Astrocyte (in vitro differentiated cells and primary cell): ENCODE measurements at regions not wholly inside any gene's neighbourhood (a gene's known extent, or its start where the extent isn't known, plus 50 kb on each side); places are given as distances from the start of the nearest gene placed in this dataset.

ENCODE experiments used
- DNase-seq: peaks from one replicate; pipeline ENCODE4 v3.0.0-alpha.2; 2010; ENCODE audit warnings: low read depth
- FAIRE-seq: peaks from 2 replicates; lab custom pipeline; 2011; peaks lifted over from hg19 to GRCh38; lab: Jason Lieb, UNC
- H2AFZ ChIP-seq: 2 replicates; pipeline ENCODE4 v1.6.0; 2012; ENCODE audit warnings: low read depth, low read length, inconsistent platforms
- H3K27ac ChIP-seq: 2 replicates; pipeline ENCODE4 v1.5.1; 2011; ENCODE audit warnings: low read depth, low read length, inconsistent platforms
- H3K27me3 ChIP-seq: 2 replicates; pipeline ENCODE4 v1.6.0; 2011; ENCODE audit warnings: low read length, inconsistent platforms; ENCODE audit not compliant: insufficient read depth
- H3K36me3 ChIP-seq: 2 replicates; pipeline ENCODE4 v1.5.1; 2011; ENCODE audit warnings: low read length, inconsistent platforms; ENCODE audit not compliant: insufficient read depth
- H3K4me1 ChIP-seq: 2 replicates; pipeline ENCODE4 v1.5.1; 2011; ENCODE audit warnings: low read length, inconsistent platforms; ENCODE audit not compliant: insufficient read depth
- H3K4me2 ChIP-seq: 2 replicates; pipeline ENCODE4 v1.6.0; 2012; ENCODE audit warnings: low read length, inconsistent platforms
- H3K4me3 ChIP-seq: 2 replicates; pipeline ENCODE4 v1.5.1; 2011; ENCODE audit warnings: low read depth, mild to moderate bottlenecking, low read length, inconsistent platforms; ENCODE audit not compliant: insufficient read depth
- H3K79me2 ChIP-seq: 2 replicates; pipeline ENCODE4 v1.6.0; 2012; ENCODE audit warnings: mild to moderate bottlenecking, low read length, inconsistent platforms; ENCODE audit not compliant: insufficient read depth
- H3K9ac ChIP-seq: 2 replicates; pipeline ENCODE4 v1.6.0; 2012; ENCODE audit warnings: mild to moderate bottlenecking, low read length, inconsistent platforms
- H3K9me3 ChIP-seq: 2 replicates; pipeline ENCODE4 v1.5.1; 2012; ENCODE audit warnings: low read depth, mild to moderate bottlenecking, low read length, inconsistent platforms; ENCODE audit not compliant: insufficient read depth
- H4K20me1 ChIP-seq: 2 replicates; pipeline ENCODE4 v1.6.0; 2012; ENCODE audit warnings: low read length, inconsistent platforms; ENCODE audit not compliant: insufficient read depth
- H3K27ac Mint-ChIP-seq: one replicate; pipeline ENCODE4 v1.8.0; 2021; ENCODE audit warnings: mild to moderate bottlenecking, mixed read lengths; ENCODE audit not compliant: unreplicated experiment
- H3K27me3 Mint-ChIP-seq: one replicate; pipeline ENCODE4 v1.8.0; 2021; ENCODE audit warnings: low read depth, mixed read lengths; ENCODE audit not compliant: unreplicated experiment
- H3K36me3 Mint-ChIP-seq: one replicate; pipeline ENCODE4 v1.8.0; 2021; ENCODE audit warnings: low read depth, mixed read lengths; ENCODE audit not compliant: unreplicated experiment
- H3K4me1 Mint-ChIP-seq: one replicate; pipeline ENCODE4 v1.8.0; 2021; ENCODE audit warnings: low read depth, mixed read lengths; ENCODE audit not compliant: unreplicated experiment
- H3K4me3 Mint-ChIP-seq: one replicate; pipeline ENCODE4 v1.8.0; 2021; ENCODE audit warnings: mild to moderate bottlenecking, moderate library complexity, mixed read lengths; ENCODE audit not compliant: unreplicated experiment
- H3K9me3 Mint-ChIP-seq: one replicate; pipeline ENCODE4 v1.8.0; 2021; ENCODE audit warnings: mild to moderate bottlenecking, mixed read lengths; ENCODE audit not compliant: unreplicated experiment
- CTCF ChIP-seq: IDR thresholded peaks from 2 replicates; pipeline ENCODE4 v1.5.1; 2011; ENCODE audit warnings: low read depth, mild to moderate bottlenecking, inconsistent platforms, low read length, moderate library complexity; ENCODE audit not compliant: insufficient read depth
- EZH2 ChIP-seq: IDR thresholded peaks from 2 replicates; pipeline ENCODE4 v1.6.1; 2012; ENCODE audit warnings: mild to moderate bottlenecking, low read length, inconsistent platforms; ENCODE audit not compliant: insufficient read depth

- Mint-ChIP-seq H3K27me3 (peaks cover 4% of the 10 kb centered on the region), H3K4me1 (no peaks in the 10 kb centered on the region), H3K4me3 (no peak overlapping the region), H3K36me3 (no peaks in the 10 kb centered on the region), H3K9me3 (no peaks in the 10 kb centered on the region), H3K27ac (no peak overlapping the region)
- Histone ChIP-seq H2AFZ (no peak overlapping the region), H3K4me1 (no peaks in the 10 kb centered on the region), H3K36me3 (no peaks in the 10 kb centered on the region), H3K79me2 (no peaks in the 10 kb centered on the region), H4K20me1 (no peaks in the 10 kb centered on the region), H3K9me3 (no peaks in the 10 kb centered on the region), H3K27me3 (no peaks in the 10 kb centered on the region), H3K27ac (no peak overlapping the region), H3K4me3 (no peak overlapping the region), H3K4me2 (no peak overlapping the region), H3K9ac (no peak overlapping the region)
- TF ChIP-seq EZH2 (no peak), CTCF (no peak)
- DNase-seq (no peak), FAIRE-seq (no peak)
Observed at GRCh38 chr2:18482666-18483065, 77.8 kb downstream of the RDH14 start.

GRCh38 chr2:18479947-18480369 lies 80.5 kb downstream of the RDH14 start:
- no peak overlapping the region for H3K27ac ChIP-seq

More at GRCh38 chr2:18479947-18480369, 80.5 kb downstream of the RDH14 start:
- FAIRE-seq (no peak), DNase-seq (peak; percentile 56)
- no peaks in the 10 kb centered on the region for H3K4me1 Mint-ChIP-seq
- no peaks in the 10 kb centered on the region for H3K4me1 ChIP-seq
- H3K4me3 Mint-ChIP-seq, result no peak overlapping the region
- H3K4me3 ChIP-seq, result no peak overlapping the region
- no peak overlapping the region for H3K9ac ChIP-seq
- H4K20me1 ChIP-seq, result no peaks in the 10 kb centered on the region
- H3K27me3 Mint-ChIP-seq, result peaks cover 1% of the 10 kb centered on the region
- TF ChIP-seq EZH2, result no peak
- TF ChIP-seq CTCF, result no peak
- H3K4me2 ChIP-seq, result no peak overlapping the region
- H3K36me3 Mint-ChIP-seq, result no peaks in the 10 kb centered on the region
- H2AFZ ChIP-seq, result no peak overlapping the region
- H3K36me3 ChIP-seq, result no peaks in the 10 kb centered on the region
- no peaks in the 10 kb centered on the region for H3K79me2 ChIP-seq
- H3K27ac Mint-ChIP-seq, result no peak overlapping the region
- no peaks in the 10 kb centered on the region for H3K9me3 ChIP-seq
- no peaks in the 10 kb centered on the region for H3K27me3 ChIP-seq
- no peaks in the 10 kb centered on the region for H3K9me3 Mint-ChIP-seq
